T-helper 1 cell treated with Interleukin-12 subunit alpha and Interleukin-12 subunit beta and Interleukin-4 antibody, amounts not matched to agents 30 μg/mL and 1 μg/mL, for 36 hours (primary cell): ENCODE measurements at regions not wholly inside any gene's neighbourhood (a gene's known extent, or its start where the extent isn't known, plus 50 kb on each side); places are given as distances from the start of the nearest gene placed in this dataset.

ENCODE experiments used
- H3K27ac Mint-ChIP-seq: one replicate; pipeline ENCODE4 v1.8.0; 2021; ENCODE audit warnings: mild to moderate bottlenecking, mixed read lengths
- H3K27me3 Mint-ChIP-seq: one replicate; pipeline ENCODE4 v1.8.0; 2021; ENCODE audit warnings: low read depth, mixed read lengths
- H3K36me3 Mint-ChIP-seq: one replicate; pipeline ENCODE4 v1.8.0; 2021; ENCODE audit warnings: low read depth, mixed read lengths
- H3K4me1 Mint-ChIP-seq: one replicate; pipeline ENCODE4 v1.8.0; 2021; ENCODE audit warnings: low read depth, mixed read lengths
- H3K4me3 Mint-ChIP-seq: one replicate; pipeline ENCODE4 v1.8.0; 2021; ENCODE audit warnings: mild to moderate bottlenecking, moderate library complexity, mixed read lengths
- H3K9me3 Mint-ChIP-seq: one replicate; pipeline ENCODE4 v1.8.0; 2021; ENCODE audit warnings: mixed read lengths

DNA sequence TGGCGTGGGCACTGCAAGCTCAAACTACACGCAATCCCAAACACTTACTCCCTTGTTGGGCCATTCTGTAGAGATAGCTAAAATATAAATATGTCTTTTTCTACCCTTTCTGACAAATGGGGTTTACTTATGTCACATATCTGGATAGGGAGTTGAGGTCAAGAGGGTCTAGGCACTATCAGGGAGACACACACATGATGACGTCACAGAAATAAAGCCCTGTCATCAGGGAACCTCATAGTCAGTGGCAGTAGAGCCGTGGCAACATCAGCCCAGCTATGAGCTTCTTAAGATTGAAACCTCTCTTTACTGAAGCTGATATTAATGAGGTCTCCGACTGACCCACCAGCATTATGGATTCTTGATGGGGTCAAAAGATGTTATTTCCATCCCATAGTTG, 234.6 kb upstream of the CDH7 start:
- no peak overlapping the region for H3K4me3 Mint-ChIP-seq
- peaks cover 2% of the 10 kb centered on the region for H3K9me3 Mint-ChIP-seq
- H3K27me3 Mint-ChIP-seq, result no peaks in the 10 kb centered on the region
- no peaks in the 10 kb centered on the region for H3K4me1 Mint-ChIP-seq
- no peak overlapping the region for H3K27ac Mint-ChIP-seq
- no peaks in the 10 kb centered on the region for H3K36me3 Mint-ChIP-seq

DNA sequence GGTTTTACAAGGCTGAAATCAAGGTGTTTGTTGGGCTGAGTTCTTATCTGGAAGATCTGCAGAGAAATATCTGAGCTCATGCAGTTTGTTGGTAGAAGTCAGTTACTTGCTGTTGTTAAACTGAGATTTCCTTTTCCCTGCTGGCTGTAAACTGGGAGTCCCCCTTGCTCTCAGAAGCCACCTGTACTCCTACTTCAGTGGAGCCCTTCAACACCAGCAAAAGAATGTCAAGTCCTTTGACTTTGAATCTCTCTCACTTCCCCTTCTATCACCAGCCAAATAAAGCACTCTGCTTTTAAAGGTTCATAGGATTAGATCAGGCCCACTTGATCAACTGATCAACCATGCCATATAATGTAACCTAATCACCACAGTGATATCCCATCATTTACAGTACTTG, 252.2 kb upstream of the CDH7 start:
- Mint-ChIP-seq H3K36me3 (no peaks in the 10 kb centered on the region), H3K9me3 (no peaks in the 10 kb centered on the region), H3K4me3 (no peak overlapping the region), H3K27ac (no peak overlapping the region), H3K4me1 (no peaks in the 10 kb centered on the region), H3K27me3 (no peaks in the 10 kb centered on the region)

DNA sequence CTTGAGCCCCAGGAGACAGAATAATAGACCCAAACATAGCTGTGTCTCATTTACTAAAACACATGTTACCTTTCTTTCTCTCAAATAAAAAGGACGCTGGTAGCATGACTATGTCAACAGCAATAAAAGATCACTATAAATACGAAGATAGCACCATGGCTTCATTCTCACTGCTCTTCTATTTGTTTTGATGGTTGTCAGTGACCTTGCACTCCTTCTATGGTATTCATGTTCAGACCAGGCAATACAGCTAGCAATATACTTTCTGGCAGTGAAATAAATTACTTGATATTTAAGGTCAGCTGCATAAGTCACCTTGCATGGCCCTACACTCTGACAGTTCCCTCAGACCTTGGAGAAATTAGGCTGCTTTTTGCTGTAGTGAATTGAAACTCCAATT, 263.2 kb upstream of the CDH7 start:
- Mint-ChIP-seq H3K4me3 (no peak overlapping the region), H3K4me1 (no peaks in the 10 kb centered on the region), H3K36me3 (no peaks in the 10 kb centered on the region), H3K9me3 (peaks cover 5% of the 10 kb centered on the region), H3K27me3 (no peaks in the 10 kb centered on the region), H3K27ac (no peak overlapping the region)

DNA sequence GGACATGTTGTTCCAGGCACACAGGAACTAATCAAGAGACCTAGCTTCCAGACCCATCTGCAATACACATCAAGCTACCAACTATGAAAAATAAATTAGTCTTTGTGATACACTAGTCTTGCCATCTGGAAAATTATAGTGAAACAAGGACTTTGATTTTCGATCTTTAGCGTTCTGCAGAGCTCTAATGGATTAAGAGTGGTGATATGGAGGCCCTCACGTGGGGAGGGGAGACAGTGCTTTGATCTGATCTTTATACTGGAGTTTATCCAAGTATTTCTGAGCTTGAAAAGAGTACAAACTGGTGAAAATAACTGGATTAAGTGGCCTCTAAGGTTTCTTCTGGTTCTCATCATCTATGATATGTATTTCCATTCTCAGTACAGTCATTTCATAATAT, 273.4 kb upstream of the CDH7 start:
- Mint-ChIP-seq H3K27me3 (no peaks in the 10 kb centered on the region), H3K27ac (no peak overlapping the region), H3K9me3 (peaks cover 21% of the 10 kb centered on the region), H3K36me3 (no peaks in the 10 kb centered on the region), H3K4me3 (no peak overlapping the region), H3K4me1 (no peaks in the 10 kb centered on the region)

DNA sequence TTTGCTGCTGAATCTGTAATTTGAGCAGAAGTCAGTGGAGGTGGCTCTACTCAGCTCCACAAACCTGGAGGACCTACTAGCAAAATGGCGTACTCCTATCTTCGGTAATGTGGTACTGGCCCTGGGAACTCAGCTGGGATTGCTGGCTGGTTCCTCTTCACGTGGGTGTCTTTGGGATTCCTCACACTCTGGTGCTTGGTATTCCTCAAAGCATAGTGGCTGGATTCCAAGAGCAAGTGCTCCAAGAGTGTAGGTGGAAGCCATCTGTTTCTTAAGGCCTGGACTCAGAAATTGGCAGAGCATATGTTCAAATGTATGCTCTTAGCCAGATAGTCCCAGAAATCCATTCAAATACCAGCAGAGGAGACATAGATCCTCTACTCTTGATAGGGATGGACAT, 281.9 kb upstream of the CDH7 start:
- Mint-ChIP-seq H3K9me3 (peaks cover 16% of the 10 kb centered on the region), H3K4me1 (no peaks in the 10 kb centered on the region), H3K27me3 (no peaks in the 10 kb centered on the region), H3K4me3 (no peak overlapping the region), H3K27ac (no peak overlapping the region), H3K36me3 (no peaks in the 10 kb centered on the region)

DNA sequence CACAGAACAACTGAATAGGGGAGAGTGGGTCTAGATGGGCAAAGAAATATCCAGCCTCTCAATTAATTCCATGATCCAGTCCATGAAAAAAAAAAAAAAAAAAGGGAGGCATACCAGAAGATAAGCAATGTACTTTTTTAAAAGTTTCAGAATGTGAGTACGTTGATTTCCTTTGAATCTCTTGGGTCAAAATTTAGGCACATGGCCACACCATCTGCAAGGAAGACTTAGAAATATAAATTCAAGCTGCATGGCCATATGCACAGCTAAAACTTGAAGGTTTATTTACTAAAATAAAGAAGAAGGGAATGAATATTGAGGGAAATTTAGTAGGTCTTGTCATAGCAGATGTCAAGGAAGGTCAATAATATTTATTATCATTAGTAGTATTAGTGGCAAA, 286.5 kb upstream of the CDH7 start:
- H3K27ac Mint-ChIP-seq, result no peak overlapping the region
- H3K36me3 Mint-ChIP-seq, result no peaks in the 10 kb centered on the region
- no peaks in the 10 kb centered on the region for H3K4me1 Mint-ChIP-seq
- peaks cover 22% of the 10 kb centered on the region for H3K9me3 Mint-ChIP-seq
- H3K4me3 Mint-ChIP-seq, result no peak overlapping the region
- H3K27me3 Mint-ChIP-seq, result no peaks in the 10 kb centered on the region

DNA sequence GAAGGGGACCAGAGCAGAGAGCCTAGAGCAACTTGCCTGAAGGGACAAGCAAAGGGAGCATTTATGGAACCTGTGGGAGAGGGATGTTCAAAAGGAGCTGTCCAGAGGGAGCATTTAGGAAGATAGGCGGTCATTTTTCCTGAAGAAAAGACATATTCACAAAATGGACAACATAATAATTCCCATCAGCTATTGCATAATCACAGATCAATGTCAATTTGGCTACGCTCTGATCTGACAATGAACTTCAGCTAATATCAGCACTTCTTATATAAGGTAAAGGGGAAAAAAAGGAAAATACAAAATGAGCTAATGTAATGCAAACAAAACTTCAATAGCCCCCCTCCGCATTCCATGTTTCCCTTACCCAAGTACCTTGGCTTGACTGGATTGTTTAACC, 291.1 kb upstream of the CDH7 start:
- no peak overlapping the region for H3K4me3 Mint-ChIP-seq
- no peaks in the 10 kb centered on the region for H3K4me1 Mint-ChIP-seq
- no peak overlapping the region for H3K27ac Mint-ChIP-seq
- peaks cover 18% of the 10 kb centered on the region for H3K9me3 Mint-ChIP-seq
- no peaks in the 10 kb centered on the region for H3K27me3 Mint-ChIP-seq
- no peaks in the 10 kb centered on the region for H3K36me3 Mint-ChIP-seq

DNA sequence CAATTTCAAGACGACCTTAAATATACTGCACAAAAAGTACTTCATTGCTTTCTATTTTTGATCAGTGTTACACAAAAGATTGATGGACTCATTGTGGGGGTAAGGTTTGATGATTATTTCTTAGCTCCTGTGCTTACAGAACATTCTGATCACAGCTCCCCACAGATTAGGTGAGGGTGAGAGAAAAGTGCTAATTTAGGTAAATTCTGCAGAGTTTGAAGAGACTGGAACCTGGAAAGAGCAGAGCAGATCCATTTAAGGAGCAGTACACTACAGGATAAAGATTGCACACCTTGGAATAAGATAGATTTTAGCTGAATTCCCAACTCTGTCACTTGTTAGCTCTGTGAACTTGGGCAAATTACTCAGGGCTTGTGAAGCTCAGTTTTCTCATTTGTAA, 291.9 kb upstream of the CDH7 start:
- peaks cover 15% of the 10 kb centered on the region for H3K9me3 Mint-ChIP-seq
- H3K4me1 Mint-ChIP-seq, result no peaks in the 10 kb centered on the region
- H3K4me3 Mint-ChIP-seq, result no peak overlapping the region
- H3K27ac Mint-ChIP-seq, result no peak overlapping the region
- no peaks in the 10 kb centered on the region for H3K36me3 Mint-ChIP-seq
- H3K27me3 Mint-ChIP-seq, result no peaks in the 10 kb centered on the region

DNA sequence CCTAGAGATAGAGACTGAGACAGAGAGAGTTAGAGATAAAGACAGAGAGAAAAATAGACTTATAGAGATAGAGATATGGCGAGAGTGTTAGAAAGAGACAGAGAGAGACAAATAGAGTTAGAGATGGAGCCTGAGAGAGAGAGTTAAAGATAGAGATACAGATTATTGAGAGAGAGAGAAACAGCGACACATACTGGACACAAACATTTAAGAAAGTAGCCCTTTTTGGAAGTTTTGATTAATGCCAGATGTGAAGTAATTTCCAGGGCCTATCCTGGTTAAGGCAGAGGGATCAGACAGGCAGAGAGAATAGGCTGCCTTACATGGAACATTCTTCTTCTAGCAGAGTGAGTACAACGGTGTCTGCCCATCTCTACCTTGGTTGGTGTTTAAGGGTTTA, 311.6 kb upstream of the CDH7 start:
- no peaks in the 10 kb centered on the region for H3K36me3 Mint-ChIP-seq
- H3K9me3 Mint-ChIP-seq, result peaks cover 19% of the 10 kb centered on the region
- no peak overlapping the region for H3K4me3 Mint-ChIP-seq
- H3K4me1 Mint-ChIP-seq, result no peaks in the 10 kb centered on the region
- H3K27me3 Mint-ChIP-seq, result no peaks in the 10 kb centered on the region
- no peak overlapping the region for H3K27ac Mint-ChIP-seq

DNA sequence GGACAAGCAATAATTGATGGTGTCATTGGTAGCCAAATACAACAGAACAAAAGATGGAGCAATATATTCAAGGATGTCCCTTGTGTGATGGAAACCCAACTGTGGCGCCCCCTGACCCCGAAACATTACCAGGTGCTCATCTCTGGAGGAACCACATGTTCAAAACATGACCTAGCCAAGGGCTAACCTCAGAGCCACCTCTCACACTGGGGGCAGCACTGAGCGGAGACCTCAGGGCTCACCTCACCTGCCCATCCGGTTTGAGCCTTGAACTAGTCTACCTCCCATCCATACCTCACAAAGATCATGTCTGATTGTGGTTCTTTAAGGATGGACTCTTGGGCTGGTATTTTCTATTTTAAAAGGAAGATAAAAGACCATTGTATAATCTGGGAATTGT, 314.4 kb upstream of the CDH7 start:
- Mint-ChIP-seq H3K36me3 (no peaks in the 10 kb centered on the region), H3K4me3 (no peak overlapping the region), H3K27me3 (no peaks in the 10 kb centered on the region), H3K9me3 (peaks cover 17% of the 10 kb centered on the region), H3K27ac (no peak overlapping the region), H3K4me1 (no peaks in the 10 kb centered on the region)

DNA sequence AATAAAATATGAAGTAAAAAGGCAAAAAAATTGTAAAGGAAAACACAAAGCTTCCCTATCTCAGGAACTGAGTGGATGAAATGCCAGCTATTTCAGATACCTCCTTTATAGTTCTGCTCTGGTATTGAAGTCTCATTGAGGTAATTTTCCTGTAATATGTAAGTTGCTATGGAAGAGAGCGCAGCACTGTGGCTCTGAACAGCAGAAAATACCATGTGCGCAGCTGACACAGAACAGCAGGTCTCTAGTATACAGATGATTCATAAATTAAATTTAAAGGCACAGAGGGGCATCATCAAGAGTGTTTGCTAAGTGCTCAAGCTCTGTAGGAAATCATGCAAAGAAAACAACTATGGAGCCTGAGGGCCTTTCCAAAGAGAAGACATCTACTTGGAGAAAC, 315.3 kb upstream of the CDH7 start:
- Mint-ChIP-seq H3K4me3 (no peak overlapping the region), H3K9me3 (peaks cover 14% of the 10 kb centered on the region), H3K27ac (no peak overlapping the region), H3K4me1 (no peaks in the 10 kb centered on the region), H3K27me3 (no peaks in the 10 kb centered on the region), H3K36me3 (no peaks in the 10 kb centered on the region)

DNA sequence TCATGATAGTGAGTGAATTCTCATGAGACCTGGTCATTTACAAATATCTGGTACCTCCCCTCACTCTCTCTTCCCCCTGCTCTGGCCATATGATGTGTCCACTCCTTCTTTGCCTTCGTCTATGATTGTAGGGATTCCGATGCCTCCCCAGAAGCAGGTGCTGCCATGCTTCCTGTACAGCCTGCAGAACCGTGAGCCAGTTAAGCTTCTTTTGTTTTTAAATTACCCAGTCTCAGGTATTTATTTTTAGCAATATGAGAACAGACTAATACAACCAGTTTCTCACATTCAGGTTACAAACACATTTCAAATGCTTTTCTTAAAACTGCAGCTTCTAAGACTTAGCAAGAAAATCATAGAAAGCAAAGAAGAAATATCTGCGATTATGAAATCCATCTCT, 321.2 kb upstream of the CDH7 start:
- no peaks in the 10 kb centered on the region for H3K4me1 Mint-ChIP-seq
- H3K4me3 Mint-ChIP-seq, result no peak overlapping the region
- H3K27ac Mint-ChIP-seq, result no peak overlapping the region
- H3K36me3 Mint-ChIP-seq, result no peaks in the 10 kb centered on the region
- H3K9me3 Mint-ChIP-seq, result peaks cover 8% of the 10 kb centered on the region
- H3K27me3 Mint-ChIP-seq, result no peaks in the 10 kb centered on the region

DNA sequence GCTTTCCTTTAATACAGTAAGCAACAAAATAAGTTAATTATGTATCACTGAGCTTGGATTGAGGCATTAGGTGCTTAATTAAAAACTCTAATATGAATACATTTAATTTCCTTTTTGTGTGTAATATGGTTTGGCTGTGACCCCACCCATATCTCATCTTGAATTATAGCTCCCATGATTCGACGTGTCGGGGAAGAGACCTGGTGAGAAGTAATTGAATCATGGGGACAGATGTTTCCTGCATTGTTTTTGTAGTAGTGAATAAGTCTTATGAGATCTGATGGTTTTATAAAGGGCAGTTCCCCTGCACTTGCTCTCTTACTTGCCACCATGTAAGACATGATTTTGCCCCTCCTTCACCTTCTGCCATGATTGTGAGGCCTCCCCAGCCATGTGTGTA, 325.4 kb upstream of the CDH7 start:
- no peak overlapping the region for H3K27ac Mint-ChIP-seq
- peaks cover 4% of the 10 kb centered on the region for H3K9me3 Mint-ChIP-seq
- no peaks in the 10 kb centered on the region for H3K36me3 Mint-ChIP-seq
- H3K4me3 Mint-ChIP-seq, result no peak overlapping the region
- no peaks in the 10 kb centered on the region for H3K4me1 Mint-ChIP-seq
- H3K27me3 Mint-ChIP-seq, result no peaks in the 10 kb centered on the region

DNA sequence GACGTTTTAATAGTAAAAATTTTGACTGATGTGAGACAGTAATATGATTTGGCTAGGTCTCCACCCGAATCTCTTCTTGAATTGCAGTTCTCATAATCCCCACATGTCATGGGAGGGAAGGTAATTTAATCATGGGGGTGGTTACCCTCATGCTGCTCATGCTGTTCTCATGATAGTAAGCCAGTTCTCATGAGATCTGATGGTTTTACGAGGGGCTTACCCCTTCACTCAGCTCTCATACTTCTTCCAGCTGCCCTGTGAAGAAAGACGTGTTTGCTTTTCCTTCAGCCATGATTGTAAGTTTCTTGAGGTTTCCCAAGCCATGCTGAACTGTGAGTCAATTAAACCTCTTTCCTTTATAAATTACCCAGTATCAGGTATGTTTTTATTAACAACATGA, 327.0 kb upstream of the CDH7 start:
- H3K36me3 Mint-ChIP-seq, result no peaks in the 10 kb centered on the region
- H3K9me3 Mint-ChIP-seq, result peaks cover 6% of the 10 kb centered on the region
- no peak overlapping the region for H3K27ac Mint-ChIP-seq
- H3K4me3 Mint-ChIP-seq, result no peak overlapping the region
- H3K27me3 Mint-ChIP-seq, result no peaks in the 10 kb centered on the region
- H3K4me1 Mint-ChIP-seq, result no peaks in the 10 kb centered on the region

DNA sequence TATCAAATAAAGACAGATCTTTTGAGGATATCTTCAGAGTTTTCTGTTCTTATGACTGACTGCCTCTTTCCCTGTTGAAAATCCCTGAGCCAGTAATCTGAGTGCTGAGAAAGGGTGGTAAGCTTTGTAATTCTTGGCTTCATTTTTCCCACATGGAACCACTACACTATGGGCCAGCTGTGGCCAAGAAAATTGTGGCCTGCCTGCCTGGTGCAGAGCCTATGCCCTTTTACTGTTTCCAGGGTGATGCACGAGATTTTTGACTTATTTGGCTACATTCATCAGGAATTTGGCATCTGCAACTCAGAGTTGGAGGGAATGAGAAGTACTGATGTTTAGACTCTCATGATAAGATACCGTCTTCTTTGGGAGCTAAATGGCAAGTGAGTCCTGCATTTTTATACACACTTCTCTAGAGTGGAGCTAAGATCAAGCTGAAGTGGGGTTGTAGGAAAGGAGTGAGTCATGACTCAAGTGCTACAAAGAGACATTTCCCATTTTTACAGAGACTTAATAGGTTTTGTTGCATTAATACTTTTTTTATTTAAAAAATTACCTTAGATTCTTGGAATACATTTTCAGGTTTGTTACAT, 328.2 kb upstream of the CDH7 start:
- H3K36me3 Mint-ChIP-seq, result no peaks in the 10 kb centered on the region
- H3K9me3 Mint-ChIP-seq, result peaks cover 6% of the 10 kb centered on the region
- H3K27me3 Mint-ChIP-seq, result no peaks in the 10 kb centered on the region

DNA sequence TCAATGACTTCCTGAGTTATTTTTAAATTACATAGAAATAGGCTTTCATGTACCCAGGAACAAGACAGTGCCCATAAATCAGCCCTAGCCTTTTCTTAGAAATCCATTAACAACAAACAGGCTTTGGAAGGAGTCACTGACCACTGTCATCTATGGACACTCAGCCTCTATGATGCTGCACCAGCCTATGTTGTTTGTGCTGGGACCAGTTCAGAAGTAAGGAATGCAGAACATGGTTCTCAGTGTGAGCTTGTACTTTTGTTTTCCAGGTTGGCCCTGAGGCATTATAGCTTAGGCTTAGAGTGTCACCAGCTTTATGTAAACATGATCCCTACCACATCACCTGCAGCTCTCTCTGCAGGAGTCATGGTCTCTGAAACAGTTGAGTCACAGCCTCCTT, 335.7 kb upstream of the CDH7 start:
- no peaks in the 10 kb centered on the region for H3K27me3 Mint-ChIP-seq
- H3K9me3 Mint-ChIP-seq, result peaks cover 4% of the 10 kb centered on the region
- H3K36me3 Mint-ChIP-seq, result no peaks in the 10 kb centered on the region
- no peaks in the 10 kb centered on the region for H3K4me1 Mint-ChIP-seq
- H3K4me3 Mint-ChIP-seq, result no peak overlapping the region
- H3K27ac Mint-ChIP-seq, result no peak overlapping the region

More for the DNA sequence above, 328.2 kb upstream of the CDH7 start:
- Mint-ChIP-seq H3K4me1 (no peaks in the 10 kb centered on the region), H3K4me3 (no peak overlapping the region), H3K27ac (no peak overlapping the region)
